B cell (primary cell): ENCODE measurements at regions not wholly inside any gene's neighbourhood (a gene's known extent, or its start where the extent isn't known, plus 50 kb on each side); places are given as distances from the start of the nearest gene placed in this dataset.

ENCODE experiments used
- EZH2 ChIP-seq: IDR thresholded peaks from 2 replicates; pipeline ENCODE4 v1.6.1; 2012; ENCODE audit warnings: borderline replicate concordance, low read depth, mild to moderate bottlenecking, moderate library complexity, low read length; ENCODE audit not compliant: insufficient read depth, poor library complexity, severe bottlenecking
- TF ChIP-seq, protein P1 (sequence below): fragments of 200-600 bp; IDR thresholded peaks from one replicate; pipeline ENCODE4 v1.8.0; 2022; ENCODE audit warnings: antibody characterized with exemption, mild to moderate bottlenecking

DNA sequence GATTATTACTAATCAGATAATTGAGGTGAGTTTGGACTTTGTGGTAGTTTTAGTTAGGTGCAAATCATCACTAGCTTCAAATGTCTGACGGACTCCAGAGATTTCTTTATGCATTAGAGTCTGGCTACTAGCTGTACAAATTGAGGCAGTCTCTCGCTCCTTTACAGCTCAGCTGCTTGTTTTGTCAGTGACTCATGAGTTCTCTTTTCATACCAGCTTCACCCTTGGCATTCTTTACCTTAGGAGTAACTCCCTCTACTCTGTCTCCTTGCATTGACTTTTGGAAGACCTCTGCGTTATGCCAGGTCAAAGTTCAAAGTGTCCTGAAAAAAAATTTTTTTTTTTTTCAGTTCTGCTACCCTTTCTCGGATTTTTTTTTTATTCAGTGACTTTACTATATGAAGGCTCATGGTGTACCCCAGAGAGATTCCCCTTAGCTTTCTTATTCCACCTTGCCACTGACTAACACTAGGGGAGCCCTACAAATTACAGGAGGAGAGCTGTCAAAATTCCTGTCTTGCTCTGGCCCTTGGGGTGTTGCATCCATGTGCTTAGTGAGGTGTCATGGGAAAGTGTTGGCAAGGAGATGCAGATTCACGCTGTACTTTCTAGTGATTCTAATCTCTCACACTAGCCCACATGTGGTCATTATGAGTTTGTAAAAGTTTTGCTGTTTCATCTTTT lies 576.6 kb downstream of the ADGRL2 start:
- TF ChIP-seq, protein P1, sequence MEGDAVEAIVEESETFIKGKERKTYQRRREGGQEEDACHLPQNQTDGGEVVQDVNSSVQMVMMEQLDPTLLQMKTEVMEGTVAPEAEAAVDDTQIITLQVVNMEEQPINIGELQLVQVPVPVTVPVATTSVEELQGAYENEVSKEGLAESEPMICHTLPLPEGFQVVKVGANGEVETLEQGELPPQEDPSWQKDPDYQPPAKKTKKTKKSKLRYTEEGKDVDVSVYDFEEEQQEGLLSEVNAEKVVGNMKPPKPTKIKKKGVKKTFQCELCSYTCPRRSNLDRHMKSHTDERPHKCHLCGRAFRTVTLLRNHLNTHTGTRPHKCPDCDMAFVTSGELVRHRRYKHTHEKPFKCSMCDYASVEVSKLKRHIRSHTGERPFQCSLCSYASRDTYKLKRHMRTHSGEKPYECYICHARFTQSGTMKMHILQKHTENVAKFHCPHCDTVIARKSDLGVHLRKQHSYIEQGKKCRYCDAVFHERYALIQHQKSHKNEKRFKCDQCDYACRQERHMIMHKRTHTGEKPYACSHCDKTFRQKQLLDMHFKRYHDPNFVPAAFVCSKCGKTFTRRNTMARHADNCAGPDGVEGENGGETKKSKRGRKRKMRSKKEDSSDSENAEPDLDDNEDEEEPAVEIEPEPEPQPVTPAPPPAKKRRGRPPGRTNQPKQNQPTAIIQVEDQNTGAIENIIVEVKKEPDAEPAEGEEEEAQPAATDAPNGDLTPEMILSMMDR: no peak
- no peak for TF ChIP-seq EZH2
